Activated naive CD4-positive, alpha-beta T cell treated with anti-CD3 and anti-CD28 coated beads, Interleukin-2, amount 10 ng/mL, durations not matched to agents 7 days and 5 days (primary cell): ENCODE measurements at regions not wholly inside any gene's neighbourhood (a gene's known extent, or its start where the extent isn't known, plus 50 kb on each side); places are given as distances from the start of the nearest gene placed in this dataset.

Experiments used
- CTCF ChIA-PET: fragments of 350-600 bp; sonication (Branson Sonifier 250); formaldehyde crosslinking; loops from one replicate; lab custom pipeline; 2021; ENCODE audit warnings: antibody characterized with exemption; lab: Charles Lee
- DNase-seq: peaks from one replicate; pipeline ENCODE4 v3.0.0-alpha.2; 2020
- H3K27ac Mint-ChIP-seq: one replicate; pipeline ENCODE4 v1.8.0; 2021; ENCODE audit warnings: mild to moderate bottlenecking, moderate library complexity, mixed read lengths
- H3K27me3 Mint-ChIP-seq: one replicate; pipeline ENCODE4 v1.8.0; 2021; ENCODE audit warnings: mild to moderate bottlenecking, mixed read lengths
- H3K36me3 Mint-ChIP-seq: one replicate; pipeline ENCODE4 v1.8.0; 2021; ENCODE audit warnings: mixed read lengths
- H3K4me1 Mint-ChIP-seq: one replicate; pipeline ENCODE4 v1.8.0; 2021; ENCODE audit warnings: mixed read lengths
- H3K4me3 Mint-ChIP-seq: one replicate; pipeline ENCODE4 v1.8.0; 2021; ENCODE audit warnings: mild to moderate bottlenecking, moderate library complexity, mixed read lengths
- H3K9me3 Mint-ChIP-seq: one replicate; pipeline ENCODE4 v1.8.0; 2021; ENCODE audit warnings: mixed read lengths

- no peak overlapping the region for H3K4me3 Mint-ChIP-seq
These were observed 70.5 kb upstream of the ALDH1A3 start for GRCh38 chr15:100809151-100809550.

DNA sequence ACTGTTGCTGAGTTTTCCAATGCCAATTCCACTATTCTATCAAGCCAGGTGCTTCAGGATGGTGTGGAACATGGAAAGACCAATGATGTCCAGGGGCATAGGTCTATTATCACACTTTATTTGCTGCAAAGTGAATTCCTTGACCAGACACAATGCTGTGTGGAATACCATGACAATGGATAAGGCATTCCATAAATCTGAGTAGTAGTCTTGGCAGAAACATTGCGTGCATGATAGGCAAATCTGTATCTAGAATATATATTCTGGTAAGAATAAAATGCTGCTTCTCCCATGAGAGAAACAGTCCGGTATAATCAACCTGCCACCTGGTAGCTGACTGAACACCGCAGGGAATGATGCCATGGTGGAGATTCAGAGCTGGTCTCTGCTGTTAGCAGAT is 70.0 kb upstream of the ALDH1A3 start:
- no peaks in the 10 kb centered on the region for H3K4me1 Mint-ChIP-seq
- no peak for DNase-seq
- CTCF ChIA-PET: no interaction called here
- no peaks in the 10 kb centered on the region for H3K36me3 Mint-ChIP-seq
- H3K27ac Mint-ChIP-seq: no peak overlapping the region
- H3K9me3 Mint-ChIP-seq: peaks cover 7% of the 10 kb centered on the region
- no peak overlapping the region for H3K4me3 Mint-ChIP-seq
- peaks cover 3% of the 10 kb centered on the region for H3K27me3 Mint-ChIP-seq

More at GRCh38 chr15:100809151-100809550, 70.5 kb upstream of the ALDH1A3 start:
- Mint-ChIP-seq H3K4me1 (no peaks in the 10 kb centered on the region), H3K27ac (no peak overlapping the region), H3K36me3 (no peaks in the 10 kb centered on the region), H3K27me3 (peaks cover 3% of the 10 kb centered on the region), H3K9me3 (peaks cover 7% of the 10 kb centered on the region)
- CTCF ChIA-PET: no interaction called here
- no peak for DNase-seq

DNA sequence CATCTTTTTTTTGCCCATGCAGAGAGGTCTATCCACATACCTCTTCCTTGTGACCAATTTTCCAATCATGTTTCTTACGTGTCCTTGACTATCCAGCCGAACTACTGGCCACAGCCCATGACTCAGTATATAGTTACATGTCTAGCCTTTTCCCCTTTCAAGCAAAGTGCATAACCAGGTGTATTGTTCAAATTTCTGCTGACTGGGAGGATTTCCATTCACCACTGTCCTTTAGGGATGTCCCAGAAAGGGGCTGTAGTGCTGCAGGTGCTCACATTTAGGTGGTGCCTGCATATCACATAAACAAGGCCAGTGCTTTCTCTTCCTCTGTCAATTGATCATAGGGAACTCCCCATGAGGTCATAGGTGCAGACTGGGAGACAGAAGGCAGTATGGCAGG is 69.4 kb upstream of the ALDH1A3 start:
- Mint-ChIP-seq H3K4me1 (no peaks in the 10 kb centered on the region), H3K4me3 (no peak overlapping the region), H3K27me3 (peaks cover 3% of the 10 kb centered on the region), H3K36me3 (no peaks in the 10 kb centered on the region), H3K9me3 (peaks cover 7% of the 10 kb centered on the region), H3K27ac (no peak overlapping the region)
- CTCF ChIA-PET: no interaction called here
- DNase-seq: no peak

DNA sequence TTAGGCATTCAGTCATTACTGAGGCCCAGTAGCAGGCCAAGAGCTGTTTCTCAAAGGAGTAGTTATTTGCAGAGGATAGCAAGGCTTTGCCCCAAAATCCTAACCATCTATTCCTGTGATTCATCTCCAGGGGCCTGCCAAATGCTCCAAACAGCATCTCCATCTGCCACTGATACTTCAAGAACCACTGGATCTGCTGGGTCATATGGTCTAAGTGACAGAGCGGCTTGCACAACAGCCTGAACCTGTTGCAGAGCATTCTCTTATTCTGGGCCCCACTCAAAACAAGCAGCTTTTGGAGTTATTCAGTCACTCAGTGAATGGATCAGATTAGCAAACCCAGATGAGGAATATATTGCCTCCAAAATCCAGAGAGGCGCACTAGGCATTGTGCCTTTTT is 68.8 kb upstream of the ALDH1A3 start:
- Mint-ChIP-seq H3K9me3 (peaks cover 9% of the 10 kb centered on the region), H3K4me1 (no peaks in the 10 kb centered on the region), H3K27ac (no peak overlapping the region), H3K4me3 (no peak overlapping the region), H3K27me3 (peaks cover 3% of the 10 kb centered on the region), H3K36me3 (no peaks in the 10 kb centered on the region)
- no peak for DNase-seq
- CTCF ChIA-PET: no interaction called here

DNA sequence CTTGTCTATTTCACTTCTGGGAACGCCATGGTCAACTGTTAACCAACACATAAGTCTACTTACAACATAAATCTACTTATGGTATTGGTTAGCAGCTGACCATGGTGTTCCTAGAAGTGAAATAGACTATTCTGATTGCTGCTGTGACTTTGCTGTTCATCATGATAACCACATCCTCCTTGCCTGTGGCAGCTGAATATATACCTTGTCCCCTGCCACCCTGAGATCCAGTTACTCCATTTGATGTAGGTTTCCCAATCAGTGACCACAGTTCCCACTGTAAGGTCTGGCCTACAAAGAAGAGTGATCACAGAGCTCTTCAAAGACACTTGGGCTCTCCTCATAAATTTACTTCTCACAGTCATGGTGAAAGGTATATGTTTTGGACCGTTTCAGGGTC is 66.8 kb upstream of the ALDH1A3 start:
- no peaks in the 10 kb centered on the region for H3K36me3 Mint-ChIP-seq
- no peak for DNase-seq
- H3K4me1 Mint-ChIP-seq: no peaks in the 10 kb centered on the region
- H3K9me3 Mint-ChIP-seq: peaks cover 10% of the 10 kb centered on the region
- H3K4me3 Mint-ChIP-seq: no peak overlapping the region
- peaks cover 3% of the 10 kb centered on the region for H3K27me3 Mint-ChIP-seq
- H3K27ac Mint-ChIP-seq: no peak overlapping the region
- CTCF ChIA-PET: interaction anchor here (1.0 kb wide), 1 partner anchor 9 kb away, joined by 3 read pairs; no protein-coding TSS in a partner anchor

DNA sequence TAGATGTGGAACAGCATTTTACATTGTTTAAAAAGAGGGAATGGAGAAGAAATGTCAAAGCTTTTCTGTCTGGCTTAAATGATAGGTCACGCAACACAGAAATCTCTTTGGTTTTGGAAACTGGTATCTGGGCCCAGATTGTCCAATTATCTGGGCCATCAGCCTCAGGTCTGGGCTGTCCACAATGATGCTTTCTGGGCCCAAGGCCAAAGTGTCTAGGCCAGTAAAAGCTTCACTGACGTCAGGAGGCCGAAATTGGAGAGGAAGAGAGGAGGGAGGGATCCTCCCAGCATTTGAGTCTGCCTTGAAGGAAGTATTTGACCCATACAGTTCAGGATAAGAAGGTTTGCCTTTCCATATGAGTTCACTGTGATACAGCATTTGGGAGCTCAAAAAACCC is 60.7 kb upstream of the ALDH1A3 start:
- no peak overlapping the region for H3K4me3 Mint-ChIP-seq
- CTCF ChIA-PET: interaction anchor here (1.1 kb wide), 1 partner anchor 54 kb away, joined by 3 read pairs; no protein-coding TSS in a partner anchor
- no peak overlapping the region for H3K27ac Mint-ChIP-seq
- no peak for DNase-seq
- H3K4me1 Mint-ChIP-seq: no peaks in the 10 kb centered on the region
- peaks cover 3% of the 10 kb centered on the region for H3K9me3 Mint-ChIP-seq
- H3K36me3 Mint-ChIP-seq: no peaks in the 10 kb centered on the region
- H3K27me3 Mint-ChIP-seq: peaks cover 11% of the 10 kb centered on the region

GRCh38 chr15:100820528-100820927 is 59.1 kb upstream of the ALDH1A3 start:
- no peak for DNase-seq
- Mint-ChIP-seq H3K27ac (no peak overlapping the region), H3K9me3 (peaks cover 3% of the 10 kb centered on the region), H3K4me1 (no peaks in the 10 kb centered on the region), H3K4me3 (no peak overlapping the region), H3K36me3 (no peaks in the 10 kb centered on the region), H3K27me3 (peaks cover 17% of the 10 kb centered on the region)
- CTCF ChIA-PET: no interaction called here

GRCh38 chr15:100821327-100821726 is 58.3 kb upstream of the ALDH1A3 start:
- CTCF ChIA-PET: no interaction called here
- no peak for DNase-seq
- Mint-ChIP-seq H3K4me1 (no peaks in the 10 kb centered on the region), H3K36me3 (no peaks in the 10 kb centered on the region), H3K27me3 (peaks cover 23% of the 10 kb centered on the region), H3K4me3 (no peak overlapping the region), H3K9me3 (no peaks in the 10 kb centered on the region), H3K27ac (no peak overlapping the region)

GRCh38 chr15:100824211-100824610 is 55.4 kb upstream of the ALDH1A3 start:
- Mint-ChIP-seq H3K4me3 (no peak overlapping the region), H3K27me3 (peaks cover 28% of the 10 kb centered on the region), H3K36me3 (no peaks in the 10 kb centered on the region), H3K27ac (no peak overlapping the region), H3K4me1 (no peaks in the 10 kb centered on the region), H3K9me3 (no peaks in the 10 kb centered on the region)
- CTCF ChIA-PET: no interaction called here
- no peak for DNase-seq

GRCh38 chr15:100829457-100829856 is 50.2 kb upstream of the ALDH1A3 start:
- CTCF ChIA-PET: no interaction called here
- no peaks in the 10 kb centered on the region for H3K9me3 Mint-ChIP-seq
- peaks cover 38% of the 10 kb centered on the region for H3K27me3 Mint-ChIP-seq
- no peak for DNase-seq
- H3K4me1 Mint-ChIP-seq: no peaks in the 10 kb centered on the region
- no peak overlapping the region for H3K27ac Mint-ChIP-seq
- H3K4me3 Mint-ChIP-seq: no peak overlapping the region
- H3K36me3 Mint-ChIP-seq: no peaks in the 10 kb centered on the region
